ENCODE measurements at regions not wholly inside any gene's neighbourhood (a gene's known extent, or its start where the extent isn't known, plus 50 kb on each side); places are given as distances from the start of the nearest gene placed in this dataset.
"Not testable (repeated sequence)": the region's sequence is repeated elsewhere in the genome, so short reads cannot be mapped to it uniquely, and the experiment has no call there.

- no peak for DNase-seq
Observed at GRCh38 chr11:24408202-24408601, 88.7 kb upstream of the LUZP2 start.

- DNase-seq, result no peak
Observed at GRCh38 chr11:24411791-24412190, 85.1 kb upstream of the LUZP2 start.

GRCh38 chr11:24412722-24413121 is 84.1 kb upstream of the LUZP2 start:
- DNase-seq, result no peak

- DNase-seq, result no peak
Observed at GRCh38 chr11:24413391-24413790, 83.5 kb upstream of the LUZP2 start.

GRCh38 chr11:24415955-24416636 is 80.8 kb upstream of the LUZP2 start:
- DNase-seq, result not testable (repeated sequence)

- DNase-seq, result no peak
Observed at GRCh38 chr11:24421766-24422165, 75.1 kb upstream of the LUZP2 start.

GRCh38 chr11:24422376-24422775 is 74.5 kb upstream of the LUZP2 start:
- no peak for DNase-seq

GRCh38 chr11:24437123-24437522 is 59.7 kb upstream of the LUZP2 start:
- DNase-seq, result no peak

Measured in DMS79 treated with DMSO at 0.1 percent for 48 hours (cell line).